GM23338 (cell line): ENCODE measurements at regions not wholly inside any gene's neighbourhood (a gene's known extent, or its start where the extent isn't known, plus 50 kb on each side); places are given as distances from the start of the nearest gene placed in this dataset.

Experiments
- ATAC-seq: fragments of 200-7000 bp; cut with Tn5 transposase; 3 replicates; pipeline ENCODE4 v1.9.1; 2020
- DNase-seq: peaks from one replicate; pipeline ENCODE4 v3.0.0-alpha.2; 2015; ENCODE audit warnings: low spot score
- H2AFZ ChIP-seq: fragments of 200-600 bp; sonication (generic); 2 replicates; pipeline ENCODE4 v1.8.0; 2016; ENCODE audit warnings: antibody characterized with exemption, mild to moderate bottlenecking, moderate library complexity
- H3F3A ChIP-seq: fragments of 200-600 bp; sonication (generic); replicated peaks from 2 replicates; pipeline ENCODE4 v1.8.0; 2017; ENCODE audit warnings: antibody characterized with exemption, mixed run types, low read depth
- H3K27ac ChIP-seq: fragments of 200-600 bp; sonication (generic); 2 replicates; pipeline ENCODE4 v1.6.1; 2016; ENCODE audit warnings: low read depth
- H3K27me3 ChIP-seq: fragments of 200-600 bp; sonication (generic); 2 replicates; pipeline ENCODE4 v1.8.0; 2016; ENCODE audit warnings: mild to moderate bottlenecking, mixed run types, moderate library complexity; ENCODE audit not compliant: insufficient read depth
- H3K36me3 ChIP-seq: fragments of 200-600 bp; sonication (generic); 2 replicates; pipeline ENCODE4 v1.8.0; 2016; ENCODE audit warnings: mild to moderate bottlenecking; ENCODE audit not compliant: insufficient read depth
- H3K4me1 ChIP-seq: fragments of 200-600 bp; sonication (generic); 2 replicates; pipeline ENCODE4 v1.8.0; 2016; ENCODE audit warnings: mild to moderate bottlenecking, moderate library complexity; ENCODE audit not compliant: insufficient read depth
- H3K4me2 ChIP-seq: fragments of 200-600 bp; sonication (generic); 2 replicates; pipeline ENCODE4 v1.7.1; 2017; ENCODE audit warnings: mixed run types
- H3K4me3 ChIP-seq: fragments of 200-600 bp; sonication (generic); 2 replicates; pipeline ENCODE4 v1.6.1; 2016; ENCODE audit warnings: mixed run types
- H3K79me2 ChIP-seq: fragments of 200-600 bp; sonication (generic); replicated peaks from 2 replicates; pipeline ENCODE4 v1.8.0; 2017; ENCODE audit warnings: mild to moderate bottlenecking; ENCODE audit not compliant: insufficient read depth
- H3K9me2 ChIP-seq: fragments of 200-600 bp; sonication (generic); 2 replicates; pipeline ENCODE4 v1.8.0; 2017; ENCODE audit not compliant: insufficient read depth
- H4K20me1 ChIP-seq: fragments of 200-600 bp; sonication (generic); replicated peaks from 2 replicates; pipeline ENCODE4 v1.8.0; 2017; ENCODE audit warnings: mild to moderate bottlenecking; ENCODE audit not compliant: insufficient read depth
- H3K27ac Mint-ChIP-seq: 2 replicates; pipeline ENCODE4 v1.8.0; 2020; ENCODE audit warnings: inconsistent platforms, mild to moderate bottlenecking, moderate library complexity, mixed read lengths
- H3K27me3 Mint-ChIP-seq: 3 replicates; pipeline ENCODE4 v1.8.0; 2022; ENCODE audit warnings: low read depth, mild to moderate bottlenecking, moderate library complexity, mixed read lengths, inconsistent platforms; ENCODE audit not compliant: insufficient read depth, poor library complexity
- H3K36me3 Mint-ChIP-seq: 3 replicates; pipeline ENCODE4 v1.8.0; 2021; ENCODE audit warnings: low read depth, mild to moderate bottlenecking, inconsistent platforms, moderate library complexity, mixed read lengths
- H3K4me1 Mint-ChIP-seq: 3 replicates; pipeline ENCODE4 v1.8.0; 2020; ENCODE audit warnings: mild to moderate bottlenecking, inconsistent platforms, mixed read lengths
- H3K4me3 Mint-ChIP-seq: 3 replicates; pipeline ENCODE4 v1.8.0; 2021; ENCODE audit warnings: moderate library complexity, mild to moderate bottlenecking, inconsistent platforms, mixed read lengths
- H3K9me3 Mint-ChIP-seq: 3 replicates; pipeline ENCODE4 v1.8.0; 2020; ENCODE audit warnings: moderate library complexity, mild to moderate bottlenecking, inconsistent platforms, mixed read lengths
- CREB1 ChIP-seq: fragments of 250-450 bp; sonication (Bioruptor Pico); IDR thresholded peaks from 2 replicates; pipeline ENCODE4 v1.5.0; 2020; ENCODE audit warnings: low read depth, mild to moderate bottlenecking, moderate library complexity
- CTCF ChIP-seq, 2 experiments: fragments of 200-600 bp in 1 of 2; sonication (generic) in 1 of 2; conservative IDR thresholded peaks; 2 replicates each; pipeline versions ENCODE4 v1.5.1 to v1.6.1; 2016 to 2017; ENCODE audit warnings: antibody characterized with exemption in 2 of 2, low read depth in 2 of 2, mild to moderate bottlenecking in 2 of 2, moderate library complexity in 1 of 2
- ETS1 ChIP-seq: IDR thresholded peaks from 2 replicates; pipeline ENCODE4 v1.6.1; 2016; ENCODE audit warnings: antibody characterized with exemption
- EZH2 ChIP-seq: fragments of 200-600 bp; sonication (generic); IDR thresholded peaks from one replicate; pipeline ENCODE4 v1.8.0; 2017; ENCODE audit warnings: antibody characterized with exemption, mild to moderate bottlenecking, low read depth; ENCODE audit not compliant: unreplicated experiment
- EZH2phosphoT487 ChIP-seq: fragments of 200-600 bp; sonication (generic); IDR thresholded peaks from one replicate; pipeline ENCODE4 v1.8.1; 2018; ENCODE audit warnings: antibody characterized with exemption; ENCODE audit not compliant: unreplicated experiment
- JUNB ChIP-seq: IDR thresholded peaks from one replicate; pipeline ENCODE4 v1.6.1; 2016; ENCODE audit warnings: antibody characterized with exemption; ENCODE audit not compliant: unreplicated experiment
- NANOG ChIP-seq: IDR thresholded peaks from 2 replicates; pipeline ENCODE4 v1.6.1; 2016; ENCODE audit warnings: antibody characterized with exemption, borderline replicate concordance
- POLR2AphosphoS5 ChIP-seq: IDR thresholded peaks from 2 replicates; pipeline ENCODE4 v1.6.1; 2016; ENCODE audit warnings: antibody characterized with exemption, low read depth
- STAT1 ChIP-seq: IDR thresholded peaks from one replicate; pipeline ENCODE4 v1.6.1; 2016; ENCODE audit warnings: antibody characterized with exemption; ENCODE audit not compliant: unreplicated experiment
- ZNF114 ChIP-seq: fragments of 250-450 bp; sonication (Bioruptor Pico); IDR thresholded peaks from 2 replicates; pipeline ENCODE4 v1.5.0; 2020; ENCODE audit warnings: mild to moderate bottlenecking, moderate library complexity
- ZNF331 ChIP-seq: fragments of 250-450 bp; sonication (Bioruptor Pico); IDR thresholded peaks from 2 replicates; pipeline ENCODE4 v1.5.0; 2020; ENCODE audit warnings: low read depth, mild to moderate bottlenecking, moderate library complexity
- ZNF462 ChIP-seq: fragments of 250-450 bp; sonication (Bioruptor Pico); IDR thresholded peaks from 2 replicates; pipeline ENCODE4 v1.5.0; 2020; ENCODE audit warnings: mild to moderate bottlenecking, moderate library complexity
- TF ChIP-seq, protein P1 (sequence below): IDR thresholded peaks from one replicate; pipeline ENCODE4 v1.6.1; 2018; ENCODE audit warnings: antibody characterized with exemption; ENCODE audit not compliant: unreplicated experiment

DNA sequence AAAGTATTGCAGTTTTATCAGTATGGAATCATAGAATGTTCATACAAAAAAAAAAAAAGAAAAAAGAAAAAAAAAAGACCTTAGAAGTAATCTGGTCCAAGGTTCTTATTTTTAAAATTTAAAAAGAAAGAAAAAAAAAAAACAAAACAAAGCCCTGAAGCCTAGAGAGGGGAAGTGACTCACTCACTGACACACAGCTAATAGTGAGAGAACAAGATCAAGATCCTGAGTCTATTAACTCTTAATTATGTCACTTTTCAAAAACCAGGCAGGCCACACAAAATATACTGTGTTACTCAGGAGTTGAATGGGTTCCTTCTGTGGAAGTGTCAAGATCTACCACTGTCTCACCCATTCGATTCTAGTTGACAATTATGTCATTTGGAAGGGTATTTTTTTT, 433.9 kb upstream of the DAB1 start:
- Mint-ChIP-seq H3K4me1 (peaks cover 17% of the 10 kb centered on the region), H3K36me3 (no peaks in the 10 kb centered on the region; the same call in 2 of the 3 replicates), H3K27ac (no peak overlapping the region), H3K9me3 (no peaks in the 10 kb centered on the region), H3K4me3 (no peak overlapping the region), H3K27me3 (peaks cover 3% of the 10 kb centered on the region)
- no peak for DNase-seq
- H3F3A ChIP-seq = no peaks in the 10 kb centered on the region; the same call in 1 of the 2 replicates
- no peak overlapping the region for H2AFZ ChIP-seq
- peaks cover 12% of the 10 kb centered on the region for H3K4me1 ChIP-seq
- no peak for TF ChIP-seq ZNF331 (CRISPR knock-in tag)
- no peak for TF ChIP-seq EZH2
- no peak for TF ChIP-seq ETS1
- no peak for TF ChIP-seq CREB1 (CRISPR knock-in tag)
- no peak for TF ChIP-seq ZNF462 (CRISPR knock-in tag)
- TF ChIP-seq NANOG = no peak
- no peak for TF ChIP-seq JUNB
- TF ChIP-seq ZNF114 (CRISPR knock-in tag) = no peak
- TF ChIP-seq, protein P1, sequence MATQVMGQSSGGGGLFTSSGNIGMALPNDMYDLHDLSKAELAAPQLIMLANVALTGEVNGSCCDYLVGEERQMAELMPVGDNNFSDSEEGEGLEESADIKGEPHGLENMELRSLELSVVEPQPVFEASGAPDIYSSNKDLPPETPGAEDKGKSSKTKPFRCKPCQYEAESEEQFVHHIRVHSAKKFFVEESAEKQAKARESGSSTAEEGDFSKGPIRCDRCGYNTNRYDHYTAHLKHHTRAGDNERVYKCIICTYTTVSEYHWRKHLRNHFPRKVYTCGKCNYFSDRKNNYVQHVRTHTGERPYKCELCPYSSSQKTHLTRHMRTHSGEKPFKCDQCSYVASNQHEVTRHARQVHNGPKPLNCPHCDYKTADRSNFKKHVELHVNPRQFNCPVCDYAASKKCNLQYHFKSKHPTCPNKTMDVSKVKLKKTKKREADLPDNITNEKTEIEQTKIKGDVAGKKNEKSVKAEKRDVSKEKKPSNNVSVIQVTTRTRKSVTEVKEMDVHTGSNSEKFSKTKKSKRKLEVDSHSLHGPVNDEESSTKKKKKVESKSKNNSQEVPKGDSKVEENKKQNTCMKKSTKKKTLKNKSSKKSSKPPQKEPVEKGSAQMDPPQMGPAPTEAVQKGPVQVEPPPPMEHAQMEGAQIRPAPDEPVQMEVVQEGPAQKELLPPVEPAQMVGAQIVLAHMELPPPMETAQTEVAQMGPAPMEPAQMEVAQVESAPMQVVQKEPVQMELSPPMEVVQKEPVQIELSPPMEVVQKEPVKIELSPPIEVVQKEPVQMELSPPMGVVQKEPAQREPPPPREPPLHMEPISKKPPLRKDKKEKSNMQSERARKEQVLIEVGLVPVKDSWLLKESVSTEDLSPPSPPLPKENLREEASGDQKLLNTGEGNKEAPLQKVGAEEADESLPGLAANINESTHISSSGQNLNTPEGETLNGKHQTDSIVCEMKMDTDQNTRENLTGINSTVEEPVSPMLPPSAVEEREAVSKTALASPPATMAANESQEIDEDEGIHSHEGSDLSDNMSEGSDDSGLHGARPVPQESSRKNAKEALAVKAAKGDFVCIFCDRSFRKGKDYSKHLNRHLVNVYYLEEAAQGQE = no peak
- no peak for TF ChIP-seq STAT1
- no peak for TF ChIP-seq EZH2phosphoT487
- TF ChIP-seq POLR2AphosphoS5 = no peak
- no peak for TF ChIP-seq CTCF (conservative IDR thresholded peaks at IDR 0.05; ENCODE audit: low read depth in 2 of 2)
- no peaks in the 10 kb centered on the region for H3K9me2 ChIP-seq
- no peak overlapping the region for H3K4me3 ChIP-seq
- no peak overlapping the region for H3K27ac ChIP-seq
- peak overlapping the region; percentile 45; the same call in 1 of the 2 replicates for H3K4me2 ChIP-seq
- H4K20me1 ChIP-seq = no peaks in the 10 kb centered on the region
- ATAC-seq = no peak
- H3K36me3 ChIP-seq = no peaks in the 10 kb centered on the region
- H3K79me2 ChIP-seq = no peaks in the 10 kb centered on the region
- no peaks in the 10 kb centered on the region for H3K27me3 ChIP-seq
